Coronary artery (tissue), 2 donors: ENCODE measurements at regions not wholly inside any gene's neighbourhood (a gene's known extent, or its start where the extent isn't known, plus 50 kb on each side); places are given as distances from the start of the nearest gene placed in this dataset.

Source experiments
- DNase-seq: peaks from one replicate; pipeline ENCODE4 v3.0.0-alpha.2; 2017; ENCODE audit warnings: low spot score
- H3K27ac ChIP-seq, 2 donors: fragments of 200-600 bp; sonication (generic); one replicate each; pipeline ENCODE4 v1.5.1; 2016 to 2019
- H3K4me3 ChIP-seq: fragments of 200-600 bp; sonication (generic); 2 replicates; pipeline ENCODE4 v1.5.1; 2016; ENCODE audit warnings: mild to moderate bottlenecking, moderate library complexity
- TF ChIP-seq, protein P1 (sequence below): fragments of 200-600 bp; sonication (generic); IDR thresholded peaks from one replicate; pipeline ENCODE4 v1.5.1; 2019; ENCODE audit warnings: antibody characterized with exemption

DNA sequence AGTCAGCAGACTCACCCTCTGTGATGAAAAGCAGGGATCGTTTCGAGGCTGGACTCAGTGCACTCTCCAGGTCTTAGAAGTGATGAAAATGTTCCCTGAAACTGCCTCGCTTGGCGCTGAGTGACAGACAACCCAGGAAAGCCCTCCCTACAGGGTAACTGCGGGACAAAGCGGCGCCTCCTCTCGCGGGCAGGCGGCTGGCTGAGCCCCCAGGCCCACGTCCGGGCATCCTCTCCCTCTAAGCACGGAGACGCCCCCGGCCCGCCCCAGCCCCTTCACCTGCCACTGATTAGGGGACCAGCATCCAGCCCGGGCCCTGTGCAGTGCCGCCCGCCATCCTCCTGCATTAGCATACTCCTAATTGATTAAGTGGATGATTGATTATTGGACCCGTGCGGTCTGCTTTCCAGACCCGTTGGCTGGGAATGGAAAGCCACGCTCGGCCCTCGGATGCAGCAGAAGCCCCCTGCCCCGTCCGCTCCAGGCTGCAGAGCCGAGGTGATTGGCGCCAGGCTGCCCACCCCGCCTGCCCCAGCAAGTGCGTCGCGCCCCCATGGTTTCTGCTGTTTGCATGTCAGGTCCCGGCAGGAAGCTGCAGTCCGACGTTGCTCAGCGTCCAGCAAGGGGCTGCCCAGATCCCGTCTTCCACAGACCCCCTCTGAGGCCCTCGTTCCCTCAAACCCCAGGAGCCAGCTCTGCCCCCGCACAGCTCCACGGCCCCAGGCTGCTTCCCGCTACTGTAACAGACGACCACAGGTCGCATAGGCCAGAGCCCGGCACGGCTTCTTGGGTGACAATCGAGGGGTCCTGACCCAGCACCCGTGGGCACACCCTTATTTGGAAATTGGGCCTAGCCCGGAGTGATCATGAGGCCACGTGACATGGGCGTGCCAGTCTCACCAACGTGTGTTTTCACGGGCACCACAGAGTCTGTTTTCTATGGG, 131.6 kb downstream of the DLL1 start:
- no peak overlapping the region for H3K4me3 ChIP-seq
- TF ChIP-seq, protein P1, sequence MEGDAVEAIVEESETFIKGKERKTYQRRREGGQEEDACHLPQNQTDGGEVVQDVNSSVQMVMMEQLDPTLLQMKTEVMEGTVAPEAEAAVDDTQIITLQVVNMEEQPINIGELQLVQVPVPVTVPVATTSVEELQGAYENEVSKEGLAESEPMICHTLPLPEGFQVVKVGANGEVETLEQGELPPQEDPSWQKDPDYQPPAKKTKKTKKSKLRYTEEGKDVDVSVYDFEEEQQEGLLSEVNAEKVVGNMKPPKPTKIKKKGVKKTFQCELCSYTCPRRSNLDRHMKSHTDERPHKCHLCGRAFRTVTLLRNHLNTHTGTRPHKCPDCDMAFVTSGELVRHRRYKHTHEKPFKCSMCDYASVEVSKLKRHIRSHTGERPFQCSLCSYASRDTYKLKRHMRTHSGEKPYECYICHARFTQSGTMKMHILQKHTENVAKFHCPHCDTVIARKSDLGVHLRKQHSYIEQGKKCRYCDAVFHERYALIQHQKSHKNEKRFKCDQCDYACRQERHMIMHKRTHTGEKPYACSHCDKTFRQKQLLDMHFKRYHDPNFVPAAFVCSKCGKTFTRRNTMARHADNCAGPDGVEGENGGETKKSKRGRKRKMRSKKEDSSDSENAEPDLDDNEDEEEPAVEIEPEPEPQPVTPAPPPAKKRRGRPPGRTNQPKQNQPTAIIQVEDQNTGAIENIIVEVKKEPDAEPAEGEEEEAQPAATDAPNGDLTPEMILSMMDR: no peak

DNA sequence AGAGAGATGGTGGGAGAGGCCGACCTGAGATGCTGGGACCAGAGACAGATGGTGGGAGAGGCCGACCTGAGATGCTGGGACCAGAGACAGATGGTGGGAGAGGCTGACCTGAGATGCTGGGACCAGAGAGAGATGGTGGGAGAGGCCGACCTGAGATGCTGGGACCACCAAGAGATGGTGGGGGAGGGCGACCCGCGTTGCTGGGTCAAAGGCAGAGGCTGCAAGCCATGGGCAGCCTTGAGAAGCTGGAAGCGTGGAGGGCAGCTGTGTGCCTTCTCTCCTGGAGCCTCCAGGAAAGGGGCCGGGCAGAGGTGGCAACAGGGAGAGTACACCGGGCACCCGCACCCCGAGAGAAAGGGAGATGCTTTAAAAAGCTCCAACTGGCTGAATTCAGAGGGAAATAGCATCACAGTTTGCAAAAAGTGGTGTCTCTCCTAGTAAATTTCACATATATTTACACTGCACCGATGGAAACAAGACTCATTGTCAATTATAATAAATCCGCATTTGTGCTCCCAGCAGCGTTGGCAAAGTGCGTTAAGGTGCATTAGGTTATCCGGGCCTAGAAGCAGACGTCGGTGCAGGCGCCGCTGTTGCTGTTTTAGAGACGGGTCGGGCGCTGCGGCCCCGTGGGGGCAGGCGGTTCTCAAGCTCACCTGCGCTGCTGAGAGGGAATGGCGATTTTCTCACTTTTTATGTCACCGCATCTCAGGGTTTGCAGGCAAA, 132.4 kb downstream of the DLL1 start:
- no peak overlapping the region for H3K27ac ChIP-seq
- H3K4me3 ChIP-seq: no peak overlapping the region
- no peak for DNase-seq
- TF ChIP-seq, protein P1: no peak

More for the DNA sequence above, 131.6 kb downstream of the DLL1 start:
- DNase-seq: no peak
- H3K27ac ChIP-seq: no peak overlapping the region

DNA sequence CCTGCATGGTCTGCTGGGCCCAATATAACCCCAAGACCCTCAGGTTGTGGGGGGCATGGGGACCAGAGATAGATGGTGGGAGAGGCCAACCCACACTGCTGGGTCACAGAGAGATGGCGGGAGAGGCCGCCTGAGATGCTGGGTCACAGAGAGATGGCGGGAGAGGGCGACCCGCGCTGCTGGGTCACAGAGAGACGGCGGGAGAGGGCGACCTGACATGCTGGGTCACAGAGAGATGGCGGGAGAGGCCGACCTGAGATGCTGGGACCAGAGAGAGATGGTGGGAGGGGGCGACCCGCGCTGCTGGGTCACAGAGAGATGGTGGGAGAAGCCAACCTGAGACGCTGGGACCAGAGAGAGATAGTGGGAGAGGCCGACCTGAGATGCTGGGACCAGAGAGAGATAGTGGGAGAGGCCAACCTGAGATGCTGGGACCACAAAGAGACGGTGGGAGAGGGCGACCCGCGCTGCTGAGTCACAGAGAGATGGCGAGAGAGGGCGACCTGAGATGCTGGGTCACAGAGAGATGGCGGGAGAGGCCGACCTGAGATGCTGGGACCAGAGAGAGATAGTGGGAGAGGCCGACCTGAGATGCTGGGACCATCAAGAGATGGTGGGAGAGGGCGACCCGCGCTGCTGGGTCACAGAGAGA, 133.2 kb downstream of the DLL1 start:
- TF ChIP-seq, protein P1: no peak
- DNase-seq: no peak
- H3K4me3 ChIP-seq: no peak overlapping the region
- H3K27ac ChIP-seq: no peak overlapping the region

DNA sequence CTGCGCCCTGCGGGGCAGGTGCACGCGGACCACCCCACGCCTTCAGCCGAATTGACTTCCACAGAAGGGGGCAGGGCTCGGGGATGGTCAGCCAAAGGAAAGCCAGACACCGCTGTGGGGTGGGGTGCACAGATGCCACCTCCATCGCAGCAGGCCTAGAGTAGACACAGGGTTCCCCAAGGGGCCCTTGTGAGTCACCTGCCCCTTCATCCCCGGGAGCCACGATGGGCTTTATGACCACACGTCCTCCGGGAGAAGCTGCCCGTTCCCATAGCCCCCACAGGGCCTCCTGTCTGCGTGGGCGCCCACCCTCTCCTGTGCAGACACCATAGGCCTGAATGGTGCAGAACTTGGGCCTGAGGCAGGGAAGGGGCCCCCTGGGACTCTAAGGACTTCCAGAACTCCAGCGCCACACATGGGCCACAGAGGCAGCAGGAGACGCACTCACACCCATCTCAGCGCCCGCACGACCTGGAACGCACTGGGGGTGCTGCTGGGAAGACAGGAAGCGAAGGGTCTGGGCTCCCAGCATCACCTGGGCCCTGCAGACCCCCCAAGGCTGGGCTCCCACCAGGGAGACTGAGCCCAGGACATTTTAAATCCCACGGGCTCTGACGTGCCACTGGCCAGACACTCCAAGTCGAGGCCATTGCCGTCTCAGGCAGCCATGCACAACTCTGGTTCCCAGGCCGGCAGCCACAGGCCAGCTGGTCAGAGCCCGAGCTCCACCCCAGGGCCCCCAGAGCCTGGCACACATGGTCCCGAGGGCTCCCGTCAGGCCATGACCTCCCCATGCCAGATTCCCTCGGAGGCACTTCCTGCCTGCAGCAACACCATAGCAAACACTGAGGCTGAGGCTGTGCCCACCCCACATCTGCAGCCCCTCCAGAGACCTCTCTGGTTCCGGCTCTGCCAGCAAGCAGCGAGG, 134.2 kb downstream of the DLL1 start:
- TF ChIP-seq, protein P1: no peak
- H3K4me3 ChIP-seq: no peak overlapping the region
- DNase-seq: no peak
- H3K27ac ChIP-seq: no peak overlapping the region

DNA sequence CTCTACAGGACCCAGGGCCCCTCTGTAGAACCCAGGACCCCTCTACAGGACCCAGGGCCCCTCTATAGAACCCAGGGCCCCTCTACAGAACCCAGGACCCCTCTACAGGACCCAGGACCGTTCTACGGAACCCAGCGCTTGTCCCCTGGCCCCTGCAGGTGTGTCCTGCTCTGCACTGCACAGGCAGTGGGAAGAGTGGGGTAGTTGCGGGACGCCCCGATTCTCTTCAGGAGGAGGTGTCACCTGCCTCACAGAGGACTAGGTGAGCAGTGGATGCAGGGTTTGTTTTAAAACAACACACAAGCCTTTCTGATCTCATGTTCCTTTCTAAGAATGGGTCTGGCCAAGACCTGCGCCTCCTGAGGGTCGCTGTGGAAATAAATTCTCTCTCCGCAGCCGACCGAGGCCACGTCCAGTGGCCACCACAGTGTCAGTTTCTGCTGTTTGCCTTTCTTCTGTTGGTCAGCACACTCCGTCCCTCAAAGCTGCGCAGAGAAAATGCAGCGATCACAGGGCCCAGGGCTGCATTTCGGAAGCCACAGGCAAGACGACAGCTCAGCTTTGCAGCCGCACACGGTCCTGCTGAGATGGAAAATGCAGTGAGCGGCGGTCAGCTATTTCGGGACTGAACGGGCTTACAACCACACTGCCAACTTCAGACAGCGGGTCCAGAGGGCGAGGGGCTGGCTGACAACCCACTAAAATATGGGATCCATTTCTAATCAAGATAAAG, 135.2 kb downstream of the DLL1 start:
- DNase-seq: no peak
- H3K27ac ChIP-seq: no peak overlapping the region
- TF ChIP-seq, protein P1: no peak
- H3K4me3 ChIP-seq: no peak overlapping the region
